OCI-LY7 (cell line): ENCODE measurements at regions not wholly inside any gene's neighbourhood (a gene's known extent, or its start where the extent isn't known, plus 50 kb on each side); places are given as distances from the start of the nearest gene placed in this dataset.

Experiments used
- EZH2phosphoT487 ChIP-seq: fragments of 200-600 bp; sonication (generic); IDR thresholded peaks from 2 replicates; pipeline ENCODE4 v1.6.1; 2018; ENCODE audit warnings: low read depth, borderline replicate concordance, mild to moderate bottlenecking, mixed run types, antibody characterized with exemption, low read length, moderate library complexity, mixed read lengths
- TF ChIP-seq, protein P1 (sequence below): fragments of 200-600 bp; sonication (generic); conservative IDR thresholded peaks from 2 replicates; pipeline ENCODE4 v1.5.1; 2014; ENCODE audit warnings: mild to moderate bottlenecking, antibody characterized with exemption, low read length, moderate library complexity, mixed read lengths

DNA sequence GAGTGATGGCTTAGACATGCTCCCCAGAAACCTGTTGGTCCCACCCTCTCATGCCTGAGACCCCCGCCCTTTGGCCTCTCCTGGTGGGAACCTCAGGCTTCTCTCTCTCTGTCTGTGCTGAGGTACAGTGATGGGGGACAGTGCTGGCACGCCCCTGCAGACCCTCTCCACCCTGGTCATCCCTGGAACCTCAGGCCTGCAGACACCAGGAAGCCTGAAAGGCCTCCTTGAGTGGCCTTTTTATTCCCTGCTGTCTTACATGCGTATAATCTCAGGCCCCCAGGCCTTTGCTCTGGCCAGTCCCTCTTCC, 78.5 kb upstream of the MAFB start:
- TF ChIP-seq, protein P1, sequence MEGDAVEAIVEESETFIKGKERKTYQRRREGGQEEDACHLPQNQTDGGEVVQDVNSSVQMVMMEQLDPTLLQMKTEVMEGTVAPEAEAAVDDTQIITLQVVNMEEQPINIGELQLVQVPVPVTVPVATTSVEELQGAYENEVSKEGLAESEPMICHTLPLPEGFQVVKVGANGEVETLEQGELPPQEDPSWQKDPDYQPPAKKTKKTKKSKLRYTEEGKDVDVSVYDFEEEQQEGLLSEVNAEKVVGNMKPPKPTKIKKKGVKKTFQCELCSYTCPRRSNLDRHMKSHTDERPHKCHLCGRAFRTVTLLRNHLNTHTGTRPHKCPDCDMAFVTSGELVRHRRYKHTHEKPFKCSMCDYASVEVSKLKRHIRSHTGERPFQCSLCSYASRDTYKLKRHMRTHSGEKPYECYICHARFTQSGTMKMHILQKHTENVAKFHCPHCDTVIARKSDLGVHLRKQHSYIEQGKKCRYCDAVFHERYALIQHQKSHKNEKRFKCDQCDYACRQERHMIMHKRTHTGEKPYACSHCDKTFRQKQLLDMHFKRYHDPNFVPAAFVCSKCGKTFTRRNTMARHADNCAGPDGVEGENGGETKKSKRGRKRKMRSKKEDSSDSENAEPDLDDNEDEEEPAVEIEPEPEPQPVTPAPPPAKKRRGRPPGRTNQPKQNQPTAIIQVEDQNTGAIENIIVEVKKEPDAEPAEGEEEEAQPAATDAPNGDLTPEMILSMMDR = no peak
- no peak for TF ChIP-seq EZH2phosphoT487
